ENCODE measurements at regions not wholly inside any gene's neighbourhood (a gene's known extent, or its start where the extent isn't known, plus 50 kb on each side); places are given as distances from the start of the nearest gene placed in this dataset.

GRCh38 chr10:128471151-128471550 is 344.9 kb upstream of the MKI67 start:
- WGBS (ENCODE audit: low lambda C conversion rate, missing lambda C conversion rate) = 90% methylated on average over 12 of the region's 12 CpGs
- DNase-seq (ENCODE audit: low spot score) = no peak
- H3K27me3 ChIP-seq = no peaks in the 10 kb centered on the region
- no peak overlapping the region for H2AFZ ChIP-seq
- no peak overlapping the region for H3K27ac ChIP-seq
- H3K79me2 ChIP-seq = no peaks in the 10 kb centered on the region
- H3K36me3 ChIP-seq (replicated peaks; ENCODE audit: insufficient read depth, low read depth) = no peaks in the 10 kb centered on the region
- TF ChIP-seq EZH2 (IDR thresholded peaks at IDR 0.05; ENCODE audit: borderline replicate concordance) (no peak), CTCF (IDR thresholded peaks at IDR 0.05; ENCODE audit: poor library complexity) (no peak), EZH2phosphoT487 (IDR thresholded peaks at IDR 0.05; ENCODE audit: low read depth, severe bottlenecking, unreplicated experiment) (no peak)
- H3K4me1 ChIP-seq (ENCODE audit: insufficient read depth) = no peaks in the 10 kb centered on the region
- no peaks in the 10 kb centered on the region for H4K20me1 ChIP-seq (ENCODE audit: insufficient read depth, poor library complexity, severe bottlenecking)
- no peaks in the 10 kb centered on the region for H3K9me2 ChIP-seq (replicated peaks; ENCODE audit: insufficient read depth)
- no peak overlapping the region for H3K4me3 ChIP-seq
- H3K4me2 ChIP-seq = no peak overlapping the region
- no peaks in the 10 kb centered on the region for H3K9me3 ChIP-seq (ENCODE audit: low read depth)

- WGBS (ENCODE audit: low lambda C conversion rate, missing lambda C conversion rate) = 92% methylated on average over 11 of the region's 11 CpGs
- no peak for DNase-seq (ENCODE audit: low spot score)
- H4K20me1 ChIP-seq (ENCODE audit: insufficient read depth, poor library complexity, severe bottlenecking) = no peaks in the 10 kb centered on the region
- H3K27ac ChIP-seq = no peak overlapping the region
- H3K36me3 ChIP-seq (replicated peaks; ENCODE audit: insufficient read depth, low read depth) = no peaks in the 10 kb centered on the region
- no peaks in the 10 kb centered on the region for H3K4me1 ChIP-seq (ENCODE audit: insufficient read depth)
- no peak for TF ChIP-seq EZH2 (IDR thresholded peaks at IDR 0.05; ENCODE audit: borderline replicate concordance)
- no peak for TF ChIP-seq CTCF (IDR thresholded peaks at IDR 0.05; ENCODE audit: poor library complexity)
- TF ChIP-seq EZH2phosphoT487 (IDR thresholded peaks at IDR 0.05; ENCODE audit: low read depth, severe bottlenecking, unreplicated experiment) = no peak
- H3K4me2 ChIP-seq = no peak overlapping the region
- no peaks in the 10 kb centered on the region for H3K9me3 ChIP-seq (ENCODE audit: low read depth)
- H3K4me3 ChIP-seq = no peak overlapping the region
- no peaks in the 10 kb centered on the region for H3K9me2 ChIP-seq (replicated peaks; ENCODE audit: insufficient read depth)
- H3K79me2 ChIP-seq = no peaks in the 10 kb centered on the region
- H3K27me3 ChIP-seq = no peaks in the 10 kb centered on the region
- no peak overlapping the region for H2AFZ ChIP-seq
Measured at GRCh38 chr10:128472196-128472595, 346.0 kb upstream of the MKI67 start.

GRCh38 chr10:128473396-128473795 is 347.2 kb upstream of the MKI67 start:
- Histone ChIP-seq H3K4me3 (no peak overlapping the region), H3K4me2 (no peak overlapping the region), H3K4me1 (ENCODE audit: insufficient read depth) (no peaks in the 10 kb centered on the region), H3K9me3 (ENCODE audit: low read depth) (no peaks in the 10 kb centered on the region), H3K9me2 (replicated peaks; ENCODE audit: insufficient read depth) (no peaks in the 10 kb centered on the region), H2AFZ (no peak overlapping the region), H4K20me1 (ENCODE audit: insufficient read depth, poor library complexity, severe bottlenecking) (no peaks in the 10 kb centered on the region), H3K27me3 (no peaks in the 10 kb centered on the region), H3K27ac (no peak overlapping the region), H3K36me3 (replicated peaks; ENCODE audit: insufficient read depth, low read depth) (no peaks in the 10 kb centered on the region), H3K79me2 (no peaks in the 10 kb centered on the region)
- WGBS (ENCODE audit: low lambda C conversion rate, missing lambda C conversion rate) = 85% methylated on average over 11 of the region's 11 CpGs
- no peak for TF ChIP-seq EZH2phosphoT487 (IDR thresholded peaks at IDR 0.05; ENCODE audit: low read depth, severe bottlenecking, unreplicated experiment)
- TF ChIP-seq CTCF (IDR thresholded peaks at IDR 0.05; ENCODE audit: poor library complexity) = no peak
- TF ChIP-seq EZH2 (IDR thresholded peaks at IDR 0.05; ENCODE audit: borderline replicate concordance) = no peak
- no peak for DNase-seq (ENCODE audit: low spot score)

- Histone ChIP-seq H3K9me2 (replicated peaks; ENCODE audit: insufficient read depth) (no peaks in the 10 kb centered on the region), H3K4me3 (no peak overlapping the region), H3K79me2 (no peaks in the 10 kb centered on the region), H2AFZ (no peak overlapping the region), H3K9me3 (ENCODE audit: low read depth) (no peaks in the 10 kb centered on the region), H3K36me3 (replicated peaks; ENCODE audit: insufficient read depth, low read depth) (no peaks in the 10 kb centered on the region), H4K20me1 (ENCODE audit: insufficient read depth, poor library complexity, severe bottlenecking) (no peaks in the 10 kb centered on the region), H3K4me1 (ENCODE audit: insufficient read depth) (no peaks in the 10 kb centered on the region), H3K27me3 (no peaks in the 10 kb centered on the region), H3K4me2 (no peak overlapping the region), H3K27ac (no peak overlapping the region)
- WGBS (ENCODE audit: low lambda C conversion rate, missing lambda C conversion rate) = 97% methylated on average over 8 of the region's 8 CpGs
- TF ChIP-seq EZH2 (IDR thresholded peaks at IDR 0.05; ENCODE audit: borderline replicate concordance) = no peak
- TF ChIP-seq CTCF (IDR thresholded peaks at IDR 0.05; ENCODE audit: poor library complexity) = no peak
- no peak for TF ChIP-seq EZH2phosphoT487 (IDR thresholded peaks at IDR 0.05; ENCODE audit: low read depth, severe bottlenecking, unreplicated experiment)
- DNase-seq (ENCODE audit: low spot score) = no peak
Measured at GRCh38 chr10:128473911-128474310, 347.7 kb upstream of the MKI67 start.
